ENCODE measurements at regions not wholly inside any gene's neighbourhood (a gene's known extent, or its start where the extent isn't known, plus 50 kb on each side); places are given as distances from the start of the nearest gene placed in this dataset.

GRCh38 chrX:74015379-74016019, 163.0 kb upstream of the XIST start:
- peak; percentile 38 to 88 (median 70) for TF ChIP-seq CTCF (IDR thresholded peaks at IDR 0.05 in 8 of 11, conservative IDR thresholded peaks at IDR 0.05 in 3 of 11)
- no peak for TF ChIP-seq POLR2A (IDR thresholded peaks at IDR 0.05)
- peak in 1 of 3 donors; percentile 63 for TF ChIP-seq POLR2AphosphoS5 (IDR thresholded peaks at IDR 0.05)
